ENCODE measurements at regions not wholly inside any gene's neighbourhood (a gene's known extent, or its start where the extent isn't known, plus 50 kb on each side); places are given as distances from the start of the nearest gene placed in this dataset.

GRCh38 chr5:164540174-164540573 is 1034.8 kb downstream of the MAT2B start:
- TF ChIP-seq CTCF (IDR thresholded peaks at IDR 0.05) (no peak), POLR2A (IDR thresholded peaks at IDR 0.05) (no peak)
